ENCODE measurements at regions not wholly inside any gene's neighbourhood (a gene's known extent, or its start where the extent isn't known, plus 50 kb on each side); places are given as distances from the start of the nearest gene placed in this dataset.

- Histone ChIP-seq H3K27ac (ENCODE audit: low read depth in 2 of 2, low read length in 1 of 2) (no peak overlapping the region), H3K9me3 (ENCODE audit: control insufficient read depth in 2 of 2, insufficient read depth in 1 of 2, low read depth in 1 of 2, low read length in 1 of 2) (no peaks in the 10 kb centered on the region), H3K4me3 (ENCODE audit: low read depth in 1 of 2, low read length in 2 of 2) (no peak overlapping the region), H3K36me3 (ENCODE audit: control insufficient read depth in 2 of 2, insufficient read depth in 2 of 2, low read length in 1 of 2) (no peaks in the 10 kb centered on the region), H3K4me1 (ENCODE audit: control insufficient read depth in 2 of 2, insufficient read depth in 2 of 2, low read length in 1 of 2) (peaks cover 0 to 3% of the 10 kb centered on the region in 2 donors), H3K27me3 (ENCODE audit: control insufficient read depth in 1 of 2, insufficient read depth in 2 of 2, low read length in 2 of 2) (no peaks in the 10 kb centered on the region)
- 39 to 58% methylated on average over 5 of the region's 5 CpGs for WGBS, 2 donors
These were observed 50.7 kb upstream of the SHB start for GRCh38 chr9:38119560-38120236.

GRCh38 chr9:38118862-38119438 lies 49.9 kb upstream of the SHB start:
- no peaks in the 10 kb centered on the region for H3K36me3 ChIP-seq (ENCODE audit: control insufficient read depth in 2 of 2, insufficient read depth in 2 of 2, low read length in 1 of 2)
- no peak overlapping the region for H3K27ac ChIP-seq (ENCODE audit: low read depth in 2 of 2, low read length in 1 of 2)
- peaks cover 0 to 3% of the 10 kb centered on the region in 2 donors for H3K4me1 ChIP-seq (ENCODE audit: control insufficient read depth in 2 of 2, insufficient read depth in 2 of 2, low read length in 1 of 2)
- H3K9me3 ChIP-seq (ENCODE audit: control insufficient read depth in 2 of 2, insufficient read depth in 1 of 2, low read depth in 1 of 2, low read length in 1 of 2): no peaks in the 10 kb centered on the region
- H3K27me3 ChIP-seq (ENCODE audit: control insufficient read depth in 1 of 2, insufficient read depth in 2 of 2, low read length in 2 of 2): no peaks in the 10 kb centered on the region
- H3K4me3 ChIP-seq (ENCODE audit: low read depth in 1 of 2, low read length in 2 of 2): no peak overlapping the region
- 82 to 83% methylated on average over 8 of the region's 8 CpGs for WGBS, 2 donors

All from esophagus (tissue), 2 donors.